ENCODE measurements at regions not wholly inside any gene's neighbourhood (a gene's known extent, or its start where the extent isn't known, plus 50 kb on each side); places are given as distances from the start of the nearest gene placed in this dataset.

DNA sequence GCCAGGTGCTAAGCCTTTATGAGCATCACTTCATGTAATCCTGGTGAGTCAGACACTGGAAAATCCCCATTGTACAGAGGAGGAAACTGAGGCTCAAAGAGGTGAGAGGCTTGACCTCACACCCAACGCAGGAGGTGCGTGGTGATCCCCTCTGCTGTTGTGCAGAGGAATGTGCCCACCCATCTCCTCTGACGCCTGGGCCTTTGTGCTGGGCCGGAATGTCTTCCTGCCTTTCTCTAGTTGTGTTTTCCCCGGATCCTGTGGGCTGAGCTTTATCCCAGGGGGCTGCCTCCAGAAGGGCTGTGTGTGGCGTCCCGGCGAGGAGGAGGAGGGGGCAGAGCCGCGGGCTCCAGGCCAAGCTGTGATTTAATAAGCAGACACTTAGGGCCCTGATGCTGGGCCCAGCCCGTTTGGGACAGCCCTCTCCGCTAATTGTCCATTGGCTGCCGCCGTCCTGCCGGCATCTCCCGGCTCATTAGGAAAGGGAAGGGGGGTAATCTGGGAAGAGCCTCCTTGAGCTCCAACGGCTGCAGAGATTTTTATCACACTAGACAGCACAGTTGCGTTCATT is 653.6 kb downstream of the MED13L start:
- TF ChIP-seq EZH2 (IDR thresholded peaks at IDR 0.05; ENCODE audit: low read length, unreplicated experiment) (no peak), EZH2phosphoT487 (IDR thresholded peaks at IDR 0.05; ENCODE audit: borderline replicate concordance, low read length) (no peak)
- TF ChIP-seq, protein P1, sequence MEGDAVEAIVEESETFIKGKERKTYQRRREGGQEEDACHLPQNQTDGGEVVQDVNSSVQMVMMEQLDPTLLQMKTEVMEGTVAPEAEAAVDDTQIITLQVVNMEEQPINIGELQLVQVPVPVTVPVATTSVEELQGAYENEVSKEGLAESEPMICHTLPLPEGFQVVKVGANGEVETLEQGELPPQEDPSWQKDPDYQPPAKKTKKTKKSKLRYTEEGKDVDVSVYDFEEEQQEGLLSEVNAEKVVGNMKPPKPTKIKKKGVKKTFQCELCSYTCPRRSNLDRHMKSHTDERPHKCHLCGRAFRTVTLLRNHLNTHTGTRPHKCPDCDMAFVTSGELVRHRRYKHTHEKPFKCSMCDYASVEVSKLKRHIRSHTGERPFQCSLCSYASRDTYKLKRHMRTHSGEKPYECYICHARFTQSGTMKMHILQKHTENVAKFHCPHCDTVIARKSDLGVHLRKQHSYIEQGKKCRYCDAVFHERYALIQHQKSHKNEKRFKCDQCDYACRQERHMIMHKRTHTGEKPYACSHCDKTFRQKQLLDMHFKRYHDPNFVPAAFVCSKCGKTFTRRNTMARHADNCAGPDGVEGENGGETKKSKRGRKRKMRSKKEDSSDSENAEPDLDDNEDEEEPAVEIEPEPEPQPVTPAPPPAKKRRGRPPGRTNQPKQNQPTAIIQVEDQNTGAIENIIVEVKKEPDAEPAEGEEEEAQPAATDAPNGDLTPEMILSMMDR (conservative IDR thresholded peaks at IDR 0.05; ENCODE audit: low read depth, low read length), result no peak
- H3K36me3 ChIP-seq (ENCODE audit: low read depth, low read length), result no peaks in the 10 kb centered on the region
- ChIA-PET CTCF (no interaction called here), POLR2A (ENCODE audit: unreplicated experiment) (no interaction called here)
- H3K4me1 ChIP-seq (ENCODE audit: insufficient read depth, low read length), result no peaks in the 10 kb centered on the region
- no peak overlapping the region for H3K4me3 ChIP-seq (ENCODE audit: low read length)
- no peaks in the 10 kb centered on the region for H3K27me3 ChIP-seq (ENCODE audit: low read length)
- no peak for DNase-seq
- no TSS peak for BruUV-seq (replicated peaks)
- peaks cover 6% of the 10 kb centered on the region; the same call in 1 of the 2 replicates for H3K9me3 ChIP-seq (ENCODE audit: low read length)
- ATAC-seq, result no peak
- H4K20me1 ChIP-seq (ENCODE audit: low read length), result no peaks in the 10 kb centered on the region
- H3K27ac ChIP-seq (ENCODE audit: low read length), result no peak overlapping the region
- no peaks in the 10 kb centered on the region for H3F3A ChIP-seq (ENCODE audit: low read length, unreplicated experiment)
- intact Hi-C loops (cut with micrococcal nuclease), result no loop called here
- no peak overlapping the region for H2AFZ ChIP-seq (ENCODE audit: low read length)
- H3K79me2 ChIP-seq (ENCODE audit: low read length), result no peaks in the 10 kb centered on the region
- no peak overlapping the region for H3K4me2 ChIP-seq (ENCODE audit: low read length)
- H3K9ac ChIP-seq (ENCODE audit: low read length), result no peak overlapping the region
- no peaks in the 10 kb centered on the region for H3K9me2 ChIP-seq (replicated peaks; ENCODE audit: low read length)

DNA sequence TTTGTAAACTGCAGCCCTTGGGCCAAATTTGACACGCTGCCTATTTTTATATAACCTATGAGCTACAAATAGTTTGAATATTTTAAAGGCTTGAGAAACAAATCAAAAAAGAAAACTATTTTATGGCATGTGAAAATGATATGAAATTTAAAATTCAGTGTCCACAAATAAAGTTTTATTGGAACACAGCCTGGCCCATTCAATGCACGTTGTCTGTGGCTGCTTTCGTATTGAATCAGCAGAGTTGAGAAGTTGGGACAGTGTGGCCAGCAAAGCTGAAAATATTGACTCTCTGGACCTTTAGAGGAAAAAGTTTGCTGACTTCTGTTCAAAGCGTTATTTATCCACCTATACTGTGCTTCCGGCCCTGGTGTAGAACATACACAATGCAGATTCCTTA is 654.2 kb downstream of the MED13L start:
- CTCF ChIA-PET, result no interaction called here
- intact Hi-C loops (cut with micrococcal nuclease), result no loop called here
- no peak for TF ChIP-seq EZH2phosphoT487 (IDR thresholded peaks at IDR 0.05; ENCODE audit: borderline replicate concordance, low read length)
- no peak for TF ChIP-seq EZH2 (IDR thresholded peaks at IDR 0.05; ENCODE audit: low read length, unreplicated experiment)
- TF ChIP-seq, protein P1 (conservative IDR thresholded peaks at IDR 0.05; ENCODE audit: low read depth, low read length), result no peak
- Histone ChIP-seq H3K9me2 (replicated peaks; ENCODE audit: low read length) (no peaks in the 10 kb centered on the region), H3F3A (ENCODE audit: low read length, unreplicated experiment) (no peaks in the 10 kb centered on the region), H3K36me3 (ENCODE audit: low read depth, low read length) (no peaks in the 10 kb centered on the region), H3K4me1 (ENCODE audit: insufficient read depth, low read length) (no peaks in the 10 kb centered on the region), H3K9me3 (ENCODE audit: low read length) (peaks cover 6% of the 10 kb centered on the region; the same call in 1 of the 2 replicates), H3K4me3 (ENCODE audit: low read length) (no peak overlapping the region), H3K9ac (ENCODE audit: low read length) (no peak overlapping the region), H3K4me2 (ENCODE audit: low read length) (no peak overlapping the region), H4K20me1 (ENCODE audit: low read length) (no peaks in the 10 kb centered on the region), H2AFZ (ENCODE audit: low read length) (no peak overlapping the region), H3K27ac (ENCODE audit: low read length) (no peak overlapping the region), H3K79me2 (ENCODE audit: low read length) (no peaks in the 10 kb centered on the region), H3K27me3 (ENCODE audit: low read length) (no peaks in the 10 kb centered on the region)
- BruUV-seq (replicated peaks), result no TSS peak
- no peak for ATAC-seq
- POLR2A ChIA-PET (ENCODE audit: unreplicated experiment), result no interaction called here
- DNase-seq, result no peak

DNA sequence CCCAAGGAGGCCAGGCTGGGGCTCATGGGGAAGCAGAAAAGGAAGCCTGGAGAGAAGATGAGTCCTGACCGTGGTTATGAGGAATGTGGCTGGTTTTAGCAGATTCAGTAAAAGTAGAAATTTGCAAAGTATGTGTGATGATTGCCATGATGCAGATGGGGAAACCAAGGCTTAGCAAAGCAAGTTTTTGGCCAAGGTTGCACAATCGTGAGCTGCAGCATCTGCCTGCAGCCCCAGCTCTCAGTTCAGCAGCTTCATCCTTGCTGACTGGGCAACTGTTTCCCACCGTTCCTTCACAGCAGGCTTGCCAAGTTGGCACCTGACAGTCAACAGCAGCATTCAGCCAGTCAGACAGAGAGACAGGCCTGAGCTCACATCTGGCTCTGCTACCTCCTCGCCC is 656.7 kb downstream of the MED13L start:
- Histone ChIP-seq H4K20me1 (ENCODE audit: low read length) (no peaks in the 10 kb centered on the region), H2AFZ (ENCODE audit: low read length) (no peak overlapping the region), H3K27me3 (ENCODE audit: low read length) (no peaks in the 10 kb centered on the region), H3K4me3 (ENCODE audit: low read length) (no peak overlapping the region), H3F3A (ENCODE audit: low read length, unreplicated experiment) (no peaks in the 10 kb centered on the region), H3K9ac (ENCODE audit: low read length) (no peak overlapping the region), H3K4me2 (ENCODE audit: low read length) (no peak overlapping the region), H3K36me3 (ENCODE audit: low read depth, low read length) (no peaks in the 10 kb centered on the region), H3K9me3 (ENCODE audit: low read length) (no peaks in the 10 kb centered on the region), H3K27ac (ENCODE audit: low read length) (no peak overlapping the region), H3K4me1 (ENCODE audit: insufficient read depth, low read length) (no peaks in the 10 kb centered on the region), H3K9me2 (replicated peaks; ENCODE audit: low read length) (no peaks in the 10 kb centered on the region), H3K79me2 (ENCODE audit: low read length) (no peaks in the 10 kb centered on the region)
- no TSS peak for BruUV-seq (replicated peaks)
- ChIA-PET POLR2A (ENCODE audit: unreplicated experiment) (interaction anchor here (0.5 kb wide), 1 partner anchor 937 kb away, joined by 4 read pairs; the partner anchor contains the start of gene TBX3), CTCF (no interaction called here)
- DNase-seq, result no peak
- intact Hi-C loops (cut with micrococcal nuclease), result no loop called here
- TF ChIP-seq EZH2phosphoT487 (IDR thresholded peaks at IDR 0.05; ENCODE audit: borderline replicate concordance, low read length) (no peak), EZH2 (IDR thresholded peaks at IDR 0.05; ENCODE audit: low read length, unreplicated experiment) (no peak)
- TF ChIP-seq, protein P1 (conservative IDR thresholded peaks at IDR 0.05; ENCODE audit: low read depth, low read length), result no peak
- ATAC-seq, result no peak
